ENCODE measurements at regions not wholly inside any gene's neighbourhood (a gene's known extent, or its start where the extent isn't known, plus 50 kb on each side); places are given as distances from the start of the nearest gene placed in this dataset.
"Not testable (repeated sequence)": the region's sequence is repeated elsewhere in the genome, so short reads cannot be mapped to it uniquely, and the experiment has no call there.

- no peak overlapping the region for H3K4me3 ChIP-seq
- no peaks in the 10 kb centered on the region for H3K27me3 ChIP-seq
- no peaks in the 10 kb centered on the region for H3K36me3 ChIP-seq
- intact Hi-C loops (cut with DNase I; ENCODE audit: low total_unique reads): no loop called here
- TF ChIP-seq, protein P1, sequence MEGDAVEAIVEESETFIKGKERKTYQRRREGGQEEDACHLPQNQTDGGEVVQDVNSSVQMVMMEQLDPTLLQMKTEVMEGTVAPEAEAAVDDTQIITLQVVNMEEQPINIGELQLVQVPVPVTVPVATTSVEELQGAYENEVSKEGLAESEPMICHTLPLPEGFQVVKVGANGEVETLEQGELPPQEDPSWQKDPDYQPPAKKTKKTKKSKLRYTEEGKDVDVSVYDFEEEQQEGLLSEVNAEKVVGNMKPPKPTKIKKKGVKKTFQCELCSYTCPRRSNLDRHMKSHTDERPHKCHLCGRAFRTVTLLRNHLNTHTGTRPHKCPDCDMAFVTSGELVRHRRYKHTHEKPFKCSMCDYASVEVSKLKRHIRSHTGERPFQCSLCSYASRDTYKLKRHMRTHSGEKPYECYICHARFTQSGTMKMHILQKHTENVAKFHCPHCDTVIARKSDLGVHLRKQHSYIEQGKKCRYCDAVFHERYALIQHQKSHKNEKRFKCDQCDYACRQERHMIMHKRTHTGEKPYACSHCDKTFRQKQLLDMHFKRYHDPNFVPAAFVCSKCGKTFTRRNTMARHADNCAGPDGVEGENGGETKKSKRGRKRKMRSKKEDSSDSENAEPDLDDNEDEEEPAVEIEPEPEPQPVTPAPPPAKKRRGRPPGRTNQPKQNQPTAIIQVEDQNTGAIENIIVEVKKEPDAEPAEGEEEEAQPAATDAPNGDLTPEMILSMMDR (IDR thresholded peaks at IDR 0.05): no peak
- no peak for DNase-seq
- no peaks in the 10 kb centered on the region for H3K4me1 ChIP-seq
- H3K27ac ChIP-seq: no peak overlapping the region
- peaks cover 0 to 4% (median 0%) of the 10 kb centered on the region in 3 donors for H3K9me3 ChIP-seq
These were observed 380.0 kb downstream of the ATP23 start for GRCh38 chr12:58321414-58321813.

DNA sequence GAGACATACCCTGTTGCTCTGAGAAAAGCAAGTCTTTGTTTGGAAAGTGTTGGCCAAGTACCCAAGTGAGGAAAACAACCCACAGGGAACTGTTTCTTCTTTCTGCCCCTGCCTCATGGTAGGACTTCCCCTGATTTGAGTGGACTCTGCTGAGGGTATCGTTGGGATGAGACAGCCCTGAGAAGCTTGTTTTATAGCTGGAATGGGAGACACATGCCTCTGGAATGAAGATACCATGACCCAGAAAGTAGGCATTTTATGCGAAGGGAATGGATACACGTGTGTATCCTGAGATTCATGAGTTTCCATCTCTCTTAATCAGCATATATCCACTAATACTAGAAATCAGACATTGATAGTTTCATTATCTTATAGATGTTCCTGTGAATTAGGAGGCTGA lies 382.3 kb downstream of the ATP23 start:
- no peak for DNase-seq
- Histone ChIP-seq H3K9me3 (peaks cover 0 to 3% (median 0%) of the 10 kb centered on the region in 3 donors), H3K27ac (no peak overlapping the region), H3K36me3 (no peaks in the 10 kb centered on the region), H3K4me1 (no peaks in the 10 kb centered on the region), H3K27me3 (no peaks in the 10 kb centered on the region), H3K4me3 (no peak overlapping the region)
- intact Hi-C loops (cut with DNase I; ENCODE audit: low total_unique reads): no loop called here
- TF ChIP-seq, protein P1 (IDR thresholded peaks at IDR 0.05): no peak

- no peaks in the 10 kb centered on the region for H3K36me3 ChIP-seq
- H3K4me3 ChIP-seq: no peak overlapping the region
- no peaks in the 10 kb centered on the region for H3K4me1 ChIP-seq
- no peak for DNase-seq
- no peak overlapping the region for H3K27ac ChIP-seq
- intact Hi-C loops (cut with DNase I; ENCODE audit: low total_unique reads): no loop called here
- no peaks in the 10 kb centered on the region for H3K27me3 ChIP-seq
- TF ChIP-seq, protein P1 (IDR thresholded peaks at IDR 0.05): no peak
- H3K9me3 ChIP-seq: no peaks in the 10 kb centered on the region
These were observed 384.2 kb downstream of the ATP23 start for GRCh38 chr12:58325561-58325960.

GRCh38 chr12:58326534-58326933 lies 385.2 kb downstream of the ATP23 start:
- Histone ChIP-seq H3K36me3 (no peaks in the 10 kb centered on the region), H3K27me3 (no peaks in the 10 kb centered on the region), H3K4me1 (no peaks in the 10 kb centered on the region), H3K9me3 (no peaks in the 10 kb centered on the region), H3K27ac (no peak overlapping the region), H3K4me3 (no peak overlapping the region)
- DNase-seq: no peak
- TF ChIP-seq, protein P1 (IDR thresholded peaks at IDR 0.05): no peak
- intact Hi-C loops (cut with DNase I; ENCODE audit: low total_unique reads): no loop called here

GRCh38 chr12:58336581-58337242 lies 395.3 kb downstream of the ATP23 start:
- H3K4me1 ChIP-seq; H3K9me3 ChIP-seq; H3K36me3 ChIP-seq; H3K27ac ChIP-seq; DNase-seq; H3K4me3 ChIP-seq; intact Hi-C loops (cut with DNase I; ENCODE audit: low total_unique reads); H3K27me3 ChIP-seq: not testable (repeated sequence)

GRCh38 chr12:58337539-58337938 lies 396.2 kb downstream of the ATP23 start:
- H3K36me3 ChIP-seq; H3K9me3 ChIP-seq; H3K4me1 ChIP-seq; DNase-seq; H3K27me3 ChIP-seq; intact Hi-C loops (cut with DNase I; ENCODE audit: low total_unique reads); H3K4me3 ChIP-seq; H3K27ac ChIP-seq: not testable (repeated sequence)

GRCh38 chr12:58341791-58342190 lies 400.4 kb downstream of the ATP23 start:
- no peaks in the 10 kb centered on the region for H3K36me3 ChIP-seq
- no peak overlapping the region for H3K4me3 ChIP-seq
- intact Hi-C loops (cut with DNase I; ENCODE audit: low total_unique reads): loop anchor here (10.0 kb wide), 2 partner anchors 743 to 813 kb away; no protein-coding TSS in a partner anchor
- TF ChIP-seq, protein P1 (IDR thresholded peaks at IDR 0.05): no peak
- DNase-seq: no peak
- H3K4me1 ChIP-seq: peaks cover 0 to 4% (median 0%) of the 10 kb centered on the region in 4 donors
- no peaks in the 10 kb centered on the region for H3K27me3 ChIP-seq
- H3K9me3 ChIP-seq: no peaks in the 10 kb centered on the region
- H3K27ac ChIP-seq: no peak overlapping the region
